ENCODE measurements at regions not wholly inside any gene's neighbourhood (a gene's known extent, or its start where the extent isn't known, plus 50 kb on each side); places are given as distances from the start of the nearest gene placed in this dataset.
A peak's percentile ranks its signal among the peaks of the same experiment; 100 is the strongest.

GRCh38 chr20:48141660-48142515, 356.6 kb upstream of the SULF2 start:
- H3K4me3 ChIP-seq: no peak overlapping the region
- intact Hi-C loops (cut with micrococcal nuclease; ENCODE audit: unreplicated experiment): no loop called here
- H3K9me2 ChIP-seq (ENCODE audit: insufficient read depth): no peaks in the 10 kb centered on the region
- CTCF ChIA-PET: no interaction called here
- POLR2A ChIA-PET (ENCODE audit: unreplicated experiment): no interaction called here
- H3K4me1 ChIP-seq (replicated peaks; ENCODE audit: insufficient read depth): peaks cover 23% of the 10 kb centered on the region
- no peak overlapping the region for H3K4me2 ChIP-seq
- no peaks in the 10 kb centered on the region for H4K20me1 ChIP-seq (ENCODE audit: insufficient read depth)
- no peaks in the 10 kb centered on the region for H3K27me3 ChIP-seq (ENCODE audit: insufficient read depth, low read depth)
- no peaks in the 10 kb centered on the region for H3F3A ChIP-seq (ENCODE audit: insufficient read depth, low read depth)
- no peak for TF ChIP-seq EZH2 (IDR thresholded peaks at IDR 0.05; ENCODE audit: low read depth)
- no peak for TF ChIP-seq CTCF (conservative IDR thresholded peaks at IDR 0.05)
- BruUV-seq (replicated peaks): no TSS peak
- H3K79me2 ChIP-seq (ENCODE audit: low read depth): no peaks in the 10 kb centered on the region
- no peak for DNase-seq
- H3K27ac ChIP-seq: no peak overlapping the region
- H3K9me3 ChIP-seq (ENCODE audit: insufficient read depth, low read depth): peaks cover 21% of the 10 kb centered on the region; the same call in 1 of the 2 replicates
- no peak overlapping the region for H2AFZ ChIP-seq
- no peaks in the 10 kb centered on the region for H3K36me3 ChIP-seq (ENCODE audit: low read depth)

GRCh38 chr20:48139262-48140041, 354.2 kb upstream of the SULF2 start:
- Histone ChIP-seq H3K4me1 (replicated peaks; ENCODE audit: insufficient read depth) (peaks cover 23% of the 10 kb centered on the region), H3K36me3 (ENCODE audit: low read depth) (no peaks in the 10 kb centered on the region), H3K4me3 (no peak overlapping the region), H3K4me2 (no peak overlapping the region), H3K27ac (peak overlapping the region; percentile 45), H3F3A (ENCODE audit: insufficient read depth, low read depth) (no peaks in the 10 kb centered on the region), H2AFZ (no peak overlapping the region), H3K9me3 (ENCODE audit: insufficient read depth, low read depth) (peaks cover 21% of the 10 kb centered on the region; the same call in 1 of the 2 replicates), H4K20me1 (ENCODE audit: insufficient read depth) (no peaks in the 10 kb centered on the region), H3K9me2 (ENCODE audit: insufficient read depth) (no peaks in the 10 kb centered on the region), H3K27me3 (ENCODE audit: insufficient read depth, low read depth) (no peaks in the 10 kb centered on the region), H3K79me2 (ENCODE audit: low read depth) (no peaks in the 10 kb centered on the region)
- ChIA-PET POLR2A (ENCODE audit: unreplicated experiment) (interaction anchor here (0.6 to 0.7 kb wide), 6 partner anchors 14 to 475 kb away, joined by 3 to 26 read pairs (median 4); no protein-coding TSS in a partner anchor), CTCF (interaction anchor here (0.8 kb wide), 1 partner anchor 481 kb away, joined by 4 read pairs; no protein-coding TSS in a partner anchor)
- intact Hi-C loops (cut with micrococcal nuclease; ENCODE audit: unreplicated experiment): loop anchor here (1.0 to 5.0 kb wide), 10 partner anchors 41 to 482 kb away; partner anchors contain the start of gene SULF2
- peak; percentile 79 to 88 for DNase-seq
- BruUV-seq (replicated peaks): TSS peak; percentile 59
- TF ChIP-seq EZH2 (IDR thresholded peaks at IDR 0.05; ENCODE audit: low read depth) (no peak), CTCF (conservative IDR thresholded peaks at IDR 0.05) (no peak)

- intact Hi-C loops (cut with micrococcal nuclease; ENCODE audit: unreplicated experiment): no loop called here
- Histone ChIP-seq H3K9me2 (ENCODE audit: insufficient read depth) (no peaks in the 10 kb centered on the region), H3K4me3 (no peak overlapping the region), H3K79me2 (ENCODE audit: low read depth) (no peaks in the 10 kb centered on the region), H2AFZ (no peak overlapping the region), H3K36me3 (ENCODE audit: low read depth) (no peaks in the 10 kb centered on the region), H3K27ac (no peak overlapping the region), H4K20me1 (ENCODE audit: insufficient read depth) (no peaks in the 10 kb centered on the region), H3K9me3 (ENCODE audit: insufficient read depth, low read depth) (0 out of 2 replicates have a peak, but pooled peaks cover 12% of the 10 kb centered on the region), H3K4me2 (no peak overlapping the region), H3F3A (ENCODE audit: insufficient read depth, low read depth) (peaks cover 6% of the 10 kb centered on the region; the same call in 1 of the 2 replicates), H3K4me1 (replicated peaks; ENCODE audit: insufficient read depth) (peaks cover 8% of the 10 kb centered on the region), H3K27me3 (ENCODE audit: insufficient read depth, low read depth) (no peaks in the 10 kb centered on the region)
- no peak for DNase-seq
- POLR2A ChIA-PET (ENCODE audit: unreplicated experiment): no interaction called here
- TF ChIP-seq CTCF (conservative IDR thresholded peaks at IDR 0.05) (no peak), EZH2 (IDR thresholded peaks at IDR 0.05; ENCODE audit: low read depth) (no peak)
- CTCF ChIA-PET: no interaction called here
- no TSS peak for BruUV-seq (replicated peaks)
These were observed 347.6 kb upstream of the SULF2 start for GRCh38 chr20:48132834-48133233.
